ENCODE measurements at regions not wholly inside any gene's neighbourhood (a gene's known extent, or its start where the extent isn't known, plus 50 kb on each side); places are given as distances from the start of the nearest gene placed in this dataset.

DNA sequence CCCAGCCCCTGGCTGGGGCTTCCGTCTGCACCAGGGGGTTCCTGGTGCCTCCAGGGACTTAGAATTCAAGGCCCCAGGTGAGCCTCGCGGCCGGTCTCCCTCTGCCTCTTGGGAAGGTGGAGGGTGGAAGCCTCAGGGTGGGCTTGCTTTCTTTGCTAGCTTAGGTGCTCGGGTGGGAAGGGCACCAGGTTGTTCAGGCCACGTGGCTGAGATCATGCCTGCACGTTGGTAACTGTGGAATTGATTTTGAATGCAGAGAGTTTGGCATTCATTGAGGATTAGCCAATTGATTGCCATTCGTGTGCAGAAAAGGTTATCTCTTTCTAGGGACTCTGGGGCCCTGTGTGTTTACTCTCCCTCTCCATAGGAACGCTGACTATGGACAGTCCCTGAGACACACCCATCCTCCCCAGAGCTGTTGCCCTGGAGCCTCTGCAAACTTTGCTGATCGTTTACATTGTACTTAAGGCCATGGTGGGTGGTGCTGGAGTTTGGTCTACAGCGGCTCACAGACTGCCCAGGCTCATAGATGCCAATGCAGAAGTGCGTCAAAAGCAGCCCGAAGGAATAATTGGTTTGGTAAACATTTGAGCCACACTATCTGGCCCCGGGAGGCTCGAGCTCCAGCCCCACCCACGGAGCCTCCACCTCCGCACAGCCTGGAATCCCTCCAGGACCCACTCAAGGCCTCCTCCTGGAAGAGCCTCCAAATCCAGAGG, 1457.7 kb downstream of the BRD1 start:
- H3K36me3 Mint-ChIP-seq (ENCODE audit: insufficient read depth in 2 of 2), result no peaks in the 10 kb centered on the region
- H3K27ac Mint-ChIP-seq, result no peak overlapping the region
- DNase-seq (no peak), ATAC-seq (replicated peaks in 1 of 2) (no peak)
- H3K27me3 Mint-ChIP-seq (ENCODE audit: low read depth), result peaks cover 4% of the 10 kb centered on the region
- no peak overlapping the region for H3K4me3 Mint-ChIP-seq
- no peaks in the 10 kb centered on the region for H3K9me3 Mint-ChIP-seq
- H3K4me1 Mint-ChIP-seq (ENCODE audit: low read depth), result no peaks in the 10 kb centered on the region

DNA sequence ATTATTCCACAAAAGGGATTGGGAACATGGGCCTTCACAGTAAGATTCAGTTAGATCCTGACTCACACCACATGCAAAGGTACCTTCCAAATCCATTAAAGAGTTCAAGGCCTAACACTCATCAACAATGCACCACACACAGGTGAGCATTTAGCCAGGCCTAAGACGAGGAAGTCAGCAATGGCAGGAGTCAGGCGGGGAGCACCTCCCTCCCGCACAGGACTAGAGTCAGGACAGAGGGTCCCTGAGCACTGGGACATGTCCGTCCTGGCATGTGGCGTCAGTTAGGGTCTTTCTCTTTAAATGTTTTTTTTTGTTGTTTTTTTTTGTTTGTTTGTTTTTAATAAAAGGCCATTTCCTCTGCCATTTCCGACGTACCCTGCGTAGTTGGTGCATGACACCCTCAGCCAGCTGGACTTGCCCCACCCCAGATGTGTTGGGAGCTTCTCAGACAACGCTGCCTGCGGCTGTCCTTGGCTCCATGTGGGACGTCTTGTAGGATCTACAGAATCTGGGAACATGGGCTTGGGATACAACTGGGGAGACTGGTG, 1458.6 kb downstream of the BRD1 start:
- Mint-ChIP-seq H3K4me1 (ENCODE audit: low read depth) (no peaks in the 10 kb centered on the region), H3K9me3 (no peaks in the 10 kb centered on the region), H3K27ac (no peak overlapping the region), H3K4me3 (no peak overlapping the region), H3K27me3 (ENCODE audit: low read depth) (peaks cover 4% of the 10 kb centered on the region), H3K36me3 (ENCODE audit: insufficient read depth in 2 of 2) (no peaks in the 10 kb centered on the region)
- ATAC-seq (replicated peaks in 1 of 2) (no peak), DNase-seq (no peak)

DNA sequence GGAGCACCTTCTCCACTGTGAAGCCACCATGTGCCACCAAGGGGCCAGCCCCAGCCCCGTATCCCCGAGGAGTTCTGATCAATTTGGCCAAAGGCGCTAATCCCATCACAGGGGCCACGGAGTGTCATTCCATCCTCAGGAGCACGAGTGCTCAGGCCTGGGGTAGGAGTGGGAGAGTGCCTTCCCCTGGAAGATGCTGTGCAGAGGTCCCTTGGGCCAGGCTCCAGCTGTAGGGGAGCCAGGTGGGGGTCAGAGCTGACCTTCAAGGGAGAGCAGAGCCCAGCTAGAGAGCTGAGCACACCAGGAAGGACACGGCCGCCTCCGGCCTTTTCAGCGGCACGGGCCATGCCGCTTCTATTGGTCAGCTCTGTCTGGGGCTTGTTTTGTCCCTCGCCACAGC, 1459.9 kb downstream of the BRD1 start:
- ATAC-seq (replicated peaks in 1 of 2) (no peak), DNase-seq (no peak)
- no peaks in the 10 kb centered on the region for H3K4me1 Mint-ChIP-seq (ENCODE audit: low read depth)
- no peaks in the 10 kb centered on the region for H3K9me3 Mint-ChIP-seq
- H3K36me3 Mint-ChIP-seq (ENCODE audit: insufficient read depth in 2 of 2), result no peaks in the 10 kb centered on the region
- no peak overlapping the region for H3K4me3 Mint-ChIP-seq
- no peak overlapping the region for H3K27ac Mint-ChIP-seq
- H3K27me3 Mint-ChIP-seq (ENCODE audit: low read depth), result peaks cover 4% of the 10 kb centered on the region

DNA sequence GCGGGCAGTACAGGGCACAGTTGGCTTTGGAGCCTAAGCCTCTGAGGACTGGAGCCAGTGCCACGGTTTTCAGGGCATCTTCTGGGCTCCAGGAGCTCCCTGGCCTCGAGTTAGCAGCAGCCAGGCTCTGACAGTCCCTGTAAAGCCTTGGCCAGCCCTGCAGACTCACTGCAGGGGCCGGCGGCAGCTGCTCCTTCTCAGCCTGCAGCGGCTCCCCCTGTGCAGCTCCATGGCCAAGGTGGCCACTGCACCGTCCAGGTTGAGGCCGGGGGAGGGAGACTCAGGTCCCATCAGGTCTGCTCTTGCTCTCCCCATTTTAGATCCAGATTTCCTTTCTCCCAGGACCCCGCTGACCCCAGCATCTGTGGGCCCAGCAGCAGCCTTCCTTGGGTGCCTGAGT, 1461.1 kb downstream of the BRD1 start:
- Mint-ChIP-seq H3K4me1 (ENCODE audit: low read depth) (no peaks in the 10 kb centered on the region), H3K27me3 (ENCODE audit: low read depth) (peaks cover 4% of the 10 kb centered on the region), H3K4me3 (no peak overlapping the region), H3K9me3 (no peaks in the 10 kb centered on the region), H3K27ac (no peak overlapping the region), H3K36me3 (ENCODE audit: insufficient read depth in 2 of 2) (no peaks in the 10 kb centered on the region)
- no peak for ATAC-seq (replicated peaks in 1 of 2)
- no peak for DNase-seq

DNA sequence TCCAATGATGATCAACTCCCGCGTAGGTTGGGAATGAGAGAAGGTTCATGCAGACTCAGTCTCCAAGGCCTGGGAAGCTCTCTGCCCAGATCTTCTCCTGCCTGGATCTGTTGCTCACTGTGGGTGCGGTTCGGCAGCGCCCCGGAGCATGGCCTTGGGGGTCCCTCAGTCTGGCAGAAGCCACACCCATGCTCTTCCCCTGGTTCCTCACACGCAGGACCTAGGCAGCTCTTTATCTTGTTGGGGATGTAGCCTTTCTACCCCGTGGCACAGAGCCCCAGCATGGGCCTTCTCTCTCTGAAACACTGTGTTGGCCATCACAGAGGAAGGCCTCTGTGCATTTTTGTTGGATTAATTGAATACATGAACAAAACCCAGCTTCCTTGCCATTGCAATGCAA, 1461.6 kb downstream of the BRD1 start:
- Mint-ChIP-seq H3K36me3 (ENCODE audit: insufficient read depth in 2 of 2) (no peaks in the 10 kb centered on the region), H3K9me3 (no peaks in the 10 kb centered on the region), H3K27me3 (ENCODE audit: low read depth) (no peaks in the 10 kb centered on the region), H3K27ac (no peak overlapping the region), H3K4me1 (ENCODE audit: low read depth) (no peaks in the 10 kb centered on the region), H3K4me3 (no peak overlapping the region)
- ATAC-seq (replicated peaks in 1 of 2) (no peak), DNase-seq (no peak)

DNA sequence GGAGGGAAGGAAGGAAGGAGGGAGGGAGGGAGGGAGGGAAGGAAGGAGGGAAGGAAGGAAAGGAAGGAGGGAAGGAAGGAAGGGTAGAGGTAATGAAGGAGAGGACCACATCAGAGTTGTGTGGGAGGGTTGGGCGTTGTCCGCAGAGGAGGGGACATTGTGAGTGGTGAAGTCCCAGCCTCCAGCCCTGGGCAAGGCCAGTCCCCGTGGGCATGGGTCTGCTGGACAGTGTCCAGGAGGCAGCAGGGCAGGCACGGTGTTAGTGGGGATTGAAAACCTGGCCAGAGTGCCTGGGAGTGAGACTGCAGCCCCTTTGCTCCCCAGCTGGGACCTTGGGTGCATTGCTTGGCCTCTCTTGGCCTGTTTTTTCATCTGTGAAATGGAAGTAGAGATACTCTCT, 1462.3 kb downstream of the BRD1 start:
- ATAC-seq (replicated peaks in 1 of 2), result no peak
- Mint-ChIP-seq H3K4me3 (no peak overlapping the region), H3K27me3 (ENCODE audit: low read depth) (no peaks in the 10 kb centered on the region), H3K9me3 (no peaks in the 10 kb centered on the region), H3K36me3 (ENCODE audit: insufficient read depth in 2 of 2) (no peaks in the 10 kb centered on the region), H3K27ac (no peak overlapping the region), H3K4me1 (ENCODE audit: low read depth) (no peaks in the 10 kb centered on the region)
- DNase-seq, result no peak

DNA sequence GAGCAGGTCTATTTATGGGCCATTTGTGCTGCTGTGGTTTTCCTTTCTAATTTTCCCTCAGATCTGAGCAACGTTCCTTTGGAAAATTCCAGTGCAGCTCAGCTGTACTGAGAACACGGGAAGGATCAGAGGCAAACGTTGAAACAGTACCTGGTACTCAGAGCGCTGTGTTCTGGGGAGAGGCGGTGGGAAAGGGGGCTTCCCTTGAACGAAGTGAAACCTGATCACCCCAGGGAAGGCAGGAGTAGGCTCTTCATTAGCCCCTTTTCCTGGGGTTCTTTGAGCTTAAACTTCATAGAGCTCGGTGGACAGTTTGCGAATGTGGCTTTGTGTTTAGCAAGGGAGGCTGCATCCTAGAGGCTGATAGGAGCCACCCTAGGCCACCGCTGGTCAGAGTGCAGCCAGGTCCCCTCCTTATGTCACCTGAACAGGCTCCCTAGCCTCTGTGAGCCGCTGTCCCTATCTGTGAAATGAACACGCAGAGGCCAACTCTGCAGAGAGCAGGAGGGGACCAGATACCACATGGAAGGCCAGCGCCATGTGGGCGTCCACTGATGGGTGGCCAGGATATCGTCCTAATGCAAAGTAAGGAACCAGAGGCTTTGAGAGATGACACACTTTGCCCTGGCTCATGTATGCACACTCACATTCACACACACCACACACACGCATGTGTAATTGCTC, 1464.8 kb downstream of the BRD1 start:
- Mint-ChIP-seq H3K9me3 (no peaks in the 10 kb centered on the region), H3K27ac (no peak overlapping the region), H3K36me3 (ENCODE audit: insufficient read depth in 2 of 2) (no peaks in the 10 kb centered on the region), H3K4me3 (no peak overlapping the region), H3K27me3 (ENCODE audit: low read depth) (no peaks in the 10 kb centered on the region), H3K4me1 (ENCODE audit: low read depth) (no peaks in the 10 kb centered on the region)
- ATAC-seq (replicated peaks in 1 of 2) (no peak), DNase-seq (no peak)

DNA sequence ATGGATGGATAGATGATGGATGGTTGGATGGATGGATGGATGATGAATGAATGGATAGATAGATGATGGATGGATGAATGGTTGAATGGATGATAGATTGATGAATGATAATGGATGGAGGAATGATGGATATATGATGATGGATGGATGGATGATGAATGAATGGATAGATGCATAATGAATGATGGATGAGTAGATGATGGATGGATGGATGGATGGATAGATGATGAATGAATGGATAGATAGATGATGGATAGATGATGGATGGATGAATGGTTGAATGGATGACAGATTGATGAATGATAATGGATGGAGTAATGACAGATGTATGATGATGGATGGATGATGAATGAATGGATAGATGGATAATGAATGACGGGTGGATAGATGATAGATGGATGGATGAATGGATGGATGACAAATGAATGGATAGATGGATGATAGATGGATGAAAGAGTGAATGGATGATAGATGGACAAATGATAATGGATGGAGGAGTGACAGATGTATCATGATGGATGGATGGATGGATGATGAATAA, 1466.5 kb downstream of the BRD1 start:
- no peaks in the 10 kb centered on the region for H3K4me1 Mint-ChIP-seq (ENCODE audit: low read depth)
- ATAC-seq (replicated peaks in 1 of 2), result no peak

DNA sequence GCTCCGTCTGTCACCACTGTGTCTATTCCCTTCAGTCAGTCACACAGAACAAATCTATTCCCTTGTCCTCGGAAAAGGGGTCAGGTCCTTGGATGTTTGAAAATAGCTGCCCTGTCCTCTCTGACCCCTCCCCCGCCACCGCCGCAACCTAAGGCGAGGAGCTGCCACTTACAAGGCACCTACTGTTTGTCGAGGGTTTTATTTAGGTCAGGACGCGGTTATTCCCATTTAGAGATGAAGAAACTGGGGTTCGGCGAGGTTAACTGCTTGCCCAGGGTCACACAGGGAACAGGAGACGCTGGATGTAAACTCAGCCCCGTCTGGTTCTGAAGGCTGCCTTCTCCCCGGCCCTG, 1468.1 kb downstream of the BRD1 start:
- peaks cover 10% of the 10 kb centered on the region for H3K27me3 Mint-ChIP-seq (ENCODE audit: low read depth)
- H3K27ac Mint-ChIP-seq, result no peak overlapping the region
- DNase-seq, result no peak
- no peak overlapping the region for H3K4me3 Mint-ChIP-seq
- H3K36me3 Mint-ChIP-seq (ENCODE audit: insufficient read depth in 2 of 2), result no peaks in the 10 kb centered on the region
- no peak for ATAC-seq (replicated peaks in 1 of 2)
- H3K4me1 Mint-ChIP-seq (ENCODE audit: low read depth), result no peaks in the 10 kb centered on the region
- H3K9me3 Mint-ChIP-seq, result no peaks in the 10 kb centered on the region

More for the DNA sequence above, 1466.5 kb downstream of the BRD1 start:
- Mint-ChIP-seq H3K9me3 (no peaks in the 10 kb centered on the region), H3K27ac (no peak overlapping the region), H3K4me3 (no peak overlapping the region), H3K27me3 (ENCODE audit: low read depth) (peaks cover 9% of the 10 kb centered on the region), H3K36me3 (ENCODE audit: insufficient read depth in 2 of 2) (no peaks in the 10 kb centered on the region)
- no peak for DNase-seq

DNA sequence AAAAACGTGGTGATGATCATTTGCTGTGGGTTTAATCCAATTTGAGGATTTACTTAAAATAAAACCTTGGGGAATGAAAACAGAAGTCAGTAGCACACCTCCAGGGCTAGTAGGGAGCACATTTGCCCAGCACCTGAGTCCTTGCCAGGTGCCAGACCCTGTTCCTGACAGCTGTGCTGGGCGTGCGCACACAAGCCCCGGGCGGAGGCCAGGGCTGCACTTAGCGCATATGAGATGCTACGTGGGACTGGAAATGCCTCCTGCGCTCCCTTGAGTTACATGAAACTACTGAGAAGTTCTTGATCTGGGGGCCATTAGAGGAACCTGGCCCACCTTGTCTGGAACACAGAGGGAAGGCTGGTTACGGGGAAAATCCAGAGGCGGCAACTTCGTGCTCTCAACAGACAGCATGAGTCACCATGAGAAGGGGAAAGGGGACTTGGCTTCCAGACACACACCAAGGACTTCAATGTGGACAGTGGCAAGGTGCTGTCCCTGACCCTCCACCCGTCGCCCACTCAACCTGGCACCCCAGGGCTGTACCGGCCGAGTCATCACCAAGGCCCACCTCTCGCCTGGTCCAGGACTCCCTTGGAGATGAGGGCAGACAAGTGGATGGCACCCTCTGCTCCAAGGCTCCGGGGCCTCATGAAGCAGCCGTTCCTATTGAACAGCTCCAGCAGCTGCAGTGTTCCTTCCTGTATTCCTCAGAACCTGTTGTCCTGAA, 1468.6 kb downstream of the BRD1 start:
- Mint-ChIP-seq H3K27me3 (ENCODE audit: low read depth) (peaks cover 10% of the 10 kb centered on the region), H3K27ac (no peak overlapping the region), H3K4me3 (no peak overlapping the region), H3K9me3 (no peaks in the 10 kb centered on the region), H3K36me3 (ENCODE audit: insufficient read depth in 2 of 2) (no peaks in the 10 kb centered on the region), H3K4me1 (ENCODE audit: low read depth) (no peaks in the 10 kb centered on the region)
- no peak for DNase-seq
- ATAC-seq (replicated peaks in 1 of 2), result no peak

DNA sequence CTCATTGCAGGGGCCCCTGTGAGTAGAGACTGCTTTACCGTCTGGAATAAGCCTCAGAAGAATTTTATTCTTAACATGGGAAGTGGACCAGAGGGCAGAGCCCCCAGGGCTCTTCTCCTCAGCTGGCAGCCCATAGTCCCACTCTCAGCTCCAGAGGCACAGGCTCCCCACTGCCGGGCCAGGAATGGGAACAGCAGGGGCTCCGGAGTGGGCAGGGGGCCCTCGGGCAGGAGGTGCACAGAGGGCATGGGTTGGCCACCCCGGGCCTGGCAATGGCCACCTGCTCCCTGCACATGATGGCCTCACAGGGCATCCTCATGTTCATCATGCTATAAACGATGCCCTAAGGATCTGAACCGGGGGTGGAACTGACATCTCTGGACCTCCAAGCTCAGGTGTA, 1469.7 kb downstream of the BRD1 start:
- H3K4me1 Mint-ChIP-seq (ENCODE audit: low read depth), result no peaks in the 10 kb centered on the region

DNA sequence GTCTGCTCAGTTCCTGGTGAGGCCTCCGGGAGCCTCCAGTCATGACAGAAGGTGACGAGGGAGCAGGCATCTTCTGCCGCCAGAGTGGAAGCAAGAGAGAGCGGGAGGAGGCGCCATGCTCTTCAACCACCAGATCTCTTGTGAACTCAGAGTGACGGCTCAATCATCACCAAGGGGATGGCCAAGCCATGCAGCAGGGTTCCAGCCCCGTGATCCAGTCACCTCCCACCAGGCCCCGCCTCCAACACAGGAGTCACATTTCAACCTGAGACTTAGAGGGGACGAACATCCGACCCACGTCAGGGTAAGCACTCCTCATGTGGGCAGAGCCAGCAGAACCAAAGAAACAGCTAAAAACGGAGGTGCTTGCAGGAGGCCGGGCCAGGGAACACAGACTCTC, 1470.5 kb downstream of the BRD1 start:
- Mint-ChIP-seq H3K27ac (no peak overlapping the region), H3K4me1 (ENCODE audit: low read depth) (no peaks in the 10 kb centered on the region), H3K9me3 (no peaks in the 10 kb centered on the region), H3K36me3 (ENCODE audit: insufficient read depth in 2 of 2) (no peaks in the 10 kb centered on the region), H3K4me3 (no peak overlapping the region), H3K27me3 (ENCODE audit: low read depth) (peaks cover 10% of the 10 kb centered on the region)
- DNase-seq (no peak), ATAC-seq (replicated peaks in 1 of 2) (no peak)

More for the DNA sequence above, 1469.7 kb downstream of the BRD1 start:
- ATAC-seq (replicated peaks in 1 of 2) (no peak), DNase-seq (no peak)
- peaks cover 10% of the 10 kb centered on the region for H3K27me3 Mint-ChIP-seq (ENCODE audit: low read depth)
- no peaks in the 10 kb centered on the region for H3K9me3 Mint-ChIP-seq
- no peak overlapping the region for H3K4me3 Mint-ChIP-seq
- H3K27ac Mint-ChIP-seq, result no peak overlapping the region
- H3K36me3 Mint-ChIP-seq (ENCODE audit: insufficient read depth in 2 of 2), result no peaks in the 10 kb centered on the region

DNA sequence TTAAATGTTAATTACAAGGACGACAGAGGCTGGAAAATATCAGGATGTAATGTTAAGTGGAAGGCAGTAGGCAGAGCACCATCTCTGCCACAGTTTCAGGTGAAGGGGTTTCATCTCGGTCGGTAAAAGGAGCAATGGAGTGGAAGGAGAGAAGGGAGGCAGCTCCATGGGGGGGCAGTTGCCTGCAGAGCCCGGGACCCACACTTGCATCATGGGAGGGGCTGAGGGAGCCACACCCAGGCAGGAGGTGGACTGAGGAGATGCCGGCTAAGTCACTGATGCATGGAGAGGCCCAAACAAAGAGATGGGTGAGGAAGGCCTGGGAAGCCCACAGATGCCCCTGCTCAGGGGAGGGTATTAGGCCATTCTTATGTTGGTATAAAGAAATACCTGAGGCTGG, 1470.9 kb downstream of the BRD1 start:
- Mint-ChIP-seq H3K27me3 (ENCODE audit: low read depth) (peaks cover 10% of the 10 kb centered on the region), H3K4me1 (ENCODE audit: low read depth) (no peaks in the 10 kb centered on the region), H3K9me3 (no peaks in the 10 kb centered on the region), H3K4me3 (no peak overlapping the region), H3K27ac (no peak overlapping the region), H3K36me3 (ENCODE audit: insufficient read depth in 2 of 2) (no peaks in the 10 kb centered on the region)
- ATAC-seq (replicated peaks in 1 of 2) (no peak), DNase-seq (no peak)
